Caki2 (cell line): ENCODE measurements at regions not wholly inside any gene's neighbourhood (a gene's known extent, or its start where the extent isn't known, plus 50 kb on each side); places are given as distances from the start of the nearest gene placed in this dataset.
"Not testable (repeated sequence)": the region's sequence is repeated elsewhere in the genome, so short reads cannot be mapped to it uniquely, and the experiment has no call there.

Experiments used
- DNase-seq: peaks from one replicate; pipeline ENCODE4 v3.0.0-alpha.2; 2015; ENCODE audit warnings: low read depth
- in situ Hi-C: cut with HindIII; loops from 2 replicates; pipeline ENCODE4 v1.10.0; 2016; ENCODE audit warnings: low sequenced_read_pairs, low pct_unique_long_range_greater_than_20kb, mixed read lengths

DNA sequence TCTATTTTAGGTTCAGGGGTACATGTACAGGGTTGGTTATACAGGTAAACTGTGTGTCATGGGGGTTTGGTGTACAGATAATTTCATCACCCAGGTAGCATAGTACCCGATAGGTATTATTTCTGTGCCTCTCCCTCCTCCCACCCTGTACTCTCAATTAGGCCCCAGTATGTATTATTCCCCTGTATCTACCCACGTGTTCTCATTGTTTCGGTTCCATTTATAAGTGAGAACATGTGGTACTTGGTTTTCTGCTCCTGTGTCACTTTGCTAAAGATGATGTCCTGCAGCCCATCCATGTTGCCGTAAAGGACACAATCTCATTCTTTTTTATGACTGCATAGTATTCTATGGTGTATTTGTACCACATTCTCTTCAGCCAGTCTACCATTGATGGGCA lies 96.8 kb upstream of the SLC24A2 start:
- no peak for DNase-seq
- in situ Hi-C loops, result no loop called here

DNA sequence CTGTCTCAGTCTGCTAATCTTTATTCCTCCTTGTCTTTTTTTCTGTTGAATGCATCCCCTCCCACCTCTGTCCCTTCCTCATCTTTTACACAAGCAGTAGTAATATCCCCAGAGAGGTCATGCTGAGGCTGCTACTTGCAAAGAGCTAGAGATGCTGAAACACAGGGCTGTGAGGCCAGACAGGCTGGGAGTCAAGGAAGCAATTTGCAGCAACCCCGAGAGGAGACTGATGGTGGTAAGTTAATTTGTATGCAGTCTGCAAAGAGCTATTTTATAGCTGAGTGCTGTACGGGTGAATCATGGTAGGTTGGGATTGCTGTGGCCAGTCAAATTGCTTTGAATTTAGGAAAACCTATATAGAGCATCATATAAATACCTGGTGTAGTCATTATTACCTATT lies 90.2 kb upstream of the SLC24A2 start:
- no peak for DNase-seq
- in situ Hi-C loops, result no loop called here

GRCh38 chr9:19876569-19877316 lies 87.9 kb upstream of the SLC24A2 start:
- in situ Hi-C loops, result no loop called here
- DNase-seq, result no peak

DNA sequence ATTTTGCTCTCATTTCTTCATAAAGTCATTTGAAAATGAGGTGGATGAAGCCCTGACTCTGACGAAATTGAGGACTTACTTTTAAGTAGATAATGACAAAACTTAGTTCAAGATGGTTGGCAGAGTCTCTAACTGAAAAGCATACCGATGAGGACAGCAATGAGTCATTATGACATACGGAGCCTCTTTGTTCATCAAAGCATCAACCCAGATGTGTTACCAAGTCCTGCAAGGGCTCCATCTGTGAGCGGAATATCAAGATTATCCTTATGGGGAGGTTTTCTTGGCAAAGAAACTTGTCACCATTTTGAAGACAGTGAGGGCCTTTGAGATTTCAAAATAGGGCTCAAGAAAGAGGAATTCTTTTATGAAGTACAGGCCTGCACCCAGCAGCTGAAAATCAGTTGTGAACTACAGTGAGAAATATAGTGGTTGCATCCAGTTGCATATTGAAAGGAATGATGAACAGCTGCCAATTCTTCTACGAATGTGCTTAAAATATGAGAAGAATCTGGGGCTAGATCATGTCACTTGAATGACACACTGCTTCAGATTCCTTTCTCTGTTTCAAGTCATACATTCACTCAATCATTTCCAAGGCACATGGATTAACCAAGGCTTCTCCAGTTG lies 86.6 kb upstream of the SLC24A2 start:
- DNase-seq, result no peak
- in situ Hi-C loops, result no loop called here

DNA sequence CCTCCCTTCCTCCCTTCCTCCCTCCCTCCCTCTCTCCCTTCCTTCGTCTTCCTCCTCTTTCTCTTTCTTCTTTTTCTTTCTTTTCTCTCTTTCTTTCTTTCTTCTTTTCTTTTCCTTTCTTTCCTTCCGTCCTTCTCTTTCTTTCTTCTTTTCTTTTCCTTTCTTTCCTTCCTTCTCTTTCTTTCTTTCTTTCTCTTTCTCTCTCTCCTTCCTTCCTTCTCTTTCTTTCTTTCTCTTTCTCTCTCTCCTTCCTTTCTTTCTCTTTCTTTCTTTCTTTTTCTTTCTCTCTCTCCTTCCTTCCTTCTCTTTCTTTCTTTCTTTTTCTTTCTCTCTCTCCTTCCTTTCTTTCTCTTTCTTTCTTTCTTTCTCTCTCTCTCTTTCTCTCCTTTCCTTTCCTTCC lies 84.4 kb upstream of the SLC24A2 start:
- DNase-seq, in situ Hi-C loops: not testable (repeated sequence)

DNA sequence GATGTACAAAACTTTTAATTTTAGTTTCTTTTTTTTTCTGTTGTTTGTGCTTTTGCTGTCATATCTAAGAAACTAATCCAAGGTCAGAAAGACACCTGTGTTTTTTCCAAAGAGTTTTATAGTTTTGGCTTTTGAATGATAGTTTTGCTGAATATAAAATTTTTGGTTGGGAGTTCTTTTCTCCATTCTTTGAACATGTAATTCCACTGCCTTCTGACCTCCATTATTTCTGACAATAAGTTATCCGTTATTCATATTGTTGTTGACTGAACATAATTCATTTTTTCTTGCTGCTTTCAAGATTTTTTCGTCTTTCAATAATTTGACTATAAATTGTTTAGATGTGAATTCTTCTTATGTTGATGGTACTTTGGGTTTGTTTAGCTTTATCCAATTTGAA lies 82.2 kb upstream of the SLC24A2 start:
- no peak for DNase-seq
- in situ Hi-C loops, result no loop called here

- DNase-seq, result no peak
- in situ Hi-C loops, result no loop called here
Measured at GRCh38 chr9:19840953-19841352, 52.1 kb upstream of the SLC24A2 start.
